HUES6 (cell line): ENCODE measurements at regions not wholly inside any gene's neighbourhood (a gene's known extent, or its start where the extent isn't known, plus 50 kb on each side); places are given as distances from the start of the nearest gene placed in this dataset.

Experiments used
- H3K27ac ChIP-seq: 2 replicates; pipeline ENCODE4 v1.7.0; 2013; ENCODE audit warnings: low read depth, mild to moderate bottlenecking, low read length, inconsistent platforms
- H3K27me3 ChIP-seq: 2 replicates; pipeline ENCODE4 v1.6.1; 2013; ENCODE audit warnings: low read length; ENCODE audit not compliant: control insufficient read depth, insufficient read depth
- H3K36me3 ChIP-seq: 2 replicates; pipeline ENCODE4 v1.6.1; 2013; ENCODE audit warnings: low read length; ENCODE audit not compliant: control insufficient read depth, insufficient read depth
- H3K4me1 ChIP-seq: 2 replicates; pipeline ENCODE4 v1.6.1; 2013; ENCODE audit warnings: low read length; ENCODE audit not compliant: control insufficient read depth, insufficient read depth
- H3K4me3 ChIP-seq: 2 replicates; pipeline ENCODE4 v1.5.1; 2013; ENCODE audit warnings: low read depth, low read length
- H3K9ac ChIP-seq: one replicate; pipeline ENCODE4 v1.6.1; 2013; ENCODE audit warnings: mild to moderate bottlenecking, low read length
- H3K9me3 ChIP-seq: 2 replicates; pipeline ENCODE4 v1.6.1; 2013; ENCODE audit warnings: low read depth, low read length; ENCODE audit not compliant: control insufficient read depth, insufficient read depth

DNA sequence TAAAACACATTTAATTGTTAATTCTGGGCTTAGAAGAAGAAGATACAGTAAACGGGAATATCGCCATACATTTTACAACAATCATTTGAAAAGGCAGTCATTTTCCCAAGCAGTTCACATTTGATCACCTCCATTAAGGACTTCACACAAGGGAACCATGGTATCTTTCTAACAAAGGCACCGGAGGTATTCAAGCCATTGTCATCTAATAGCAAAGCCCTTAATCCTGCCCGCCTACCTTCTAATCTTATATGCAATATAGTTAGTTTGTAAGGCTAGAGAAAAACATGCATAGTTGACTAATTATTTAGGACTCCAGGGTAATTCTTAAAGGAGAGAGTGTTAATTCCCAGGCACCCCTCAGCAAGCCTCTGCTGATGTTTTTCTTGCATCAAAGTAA, 83.1 kb downstream of the MRPL32 start:
- Histone ChIP-seq H3K27me3 (no peaks in the 10 kb centered on the region), H3K9ac (no peak overlapping the region), H3K4me3 (no peak overlapping the region), H3K27ac (no peak overlapping the region), H3K4me1 (no peaks in the 10 kb centered on the region), H3K36me3 (no peaks in the 10 kb centered on the region), H3K9me3 (no peaks in the 10 kb centered on the region)

DNA sequence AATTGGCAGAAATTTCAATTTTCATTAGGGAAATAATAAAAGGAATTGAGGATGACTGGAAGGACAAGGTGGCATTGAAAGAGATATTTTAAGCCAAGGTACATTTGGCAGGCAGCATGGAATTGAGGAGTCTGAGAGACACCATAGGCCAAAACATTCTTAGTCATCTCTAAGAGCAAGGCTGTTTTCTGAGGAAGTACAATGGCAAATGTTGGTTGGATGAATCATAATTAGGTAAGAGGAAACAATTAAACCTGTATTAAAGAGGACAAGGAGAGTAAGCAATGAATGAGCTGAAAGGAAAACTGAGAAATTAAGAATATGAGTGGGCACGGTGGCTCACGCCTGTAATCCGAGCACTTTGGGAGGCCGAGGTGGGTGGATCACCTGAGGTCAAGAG, 86.3 kb downstream of the MRPL32 start:
- no peak overlapping the region for H3K27ac ChIP-seq
- H3K4me3 ChIP-seq: no peak overlapping the region
- H3K9me3 ChIP-seq: no peaks in the 10 kb centered on the region
- H3K4me1 ChIP-seq: no peaks in the 10 kb centered on the region
- no peak overlapping the region for H3K9ac ChIP-seq
- H3K36me3 ChIP-seq: no peaks in the 10 kb centered on the region
- H3K27me3 ChIP-seq: no peaks in the 10 kb centered on the region

DNA sequence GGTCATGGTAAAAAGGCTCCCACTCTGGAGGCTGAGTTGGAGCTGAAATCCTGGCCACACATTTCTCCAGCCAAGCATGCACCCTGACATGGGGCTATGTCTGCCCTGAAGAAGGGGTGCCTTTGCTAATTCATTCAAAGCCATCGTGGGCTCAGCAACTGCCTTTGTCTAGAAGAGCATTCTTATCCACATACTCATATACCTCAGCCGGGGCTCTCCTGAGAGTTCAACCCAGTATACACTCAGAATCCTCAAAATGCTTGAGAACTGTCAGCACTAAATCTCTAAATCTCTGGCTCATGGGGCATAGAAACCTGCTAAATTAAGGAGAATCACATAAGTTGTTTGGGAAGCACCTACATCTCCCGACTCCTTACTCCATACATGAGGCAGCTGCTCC, 89.3 kb downstream of the MRPL32 start:
- Histone ChIP-seq H3K9me3 (no peaks in the 10 kb centered on the region), H3K4me3 (no peak overlapping the region), H3K4me1 (no peaks in the 10 kb centered on the region), H3K27me3 (no peaks in the 10 kb centered on the region), H3K27ac (no peak overlapping the region), H3K9ac (no peak overlapping the region), H3K36me3 (no peaks in the 10 kb centered on the region)

GRCh38 chr7:43022008-43022407, 89.8 kb downstream of the MRPL32 start:
- H3K9ac ChIP-seq: no peak overlapping the region
- H3K36me3 ChIP-seq: no peaks in the 10 kb centered on the region
- no peaks in the 10 kb centered on the region for H3K4me1 ChIP-seq
- no peaks in the 10 kb centered on the region for H3K27me3 ChIP-seq
- H3K4me3 ChIP-seq: no peak overlapping the region
- H3K27ac ChIP-seq: no peak overlapping the region
- H3K9me3 ChIP-seq: no peaks in the 10 kb centered on the region

DNA sequence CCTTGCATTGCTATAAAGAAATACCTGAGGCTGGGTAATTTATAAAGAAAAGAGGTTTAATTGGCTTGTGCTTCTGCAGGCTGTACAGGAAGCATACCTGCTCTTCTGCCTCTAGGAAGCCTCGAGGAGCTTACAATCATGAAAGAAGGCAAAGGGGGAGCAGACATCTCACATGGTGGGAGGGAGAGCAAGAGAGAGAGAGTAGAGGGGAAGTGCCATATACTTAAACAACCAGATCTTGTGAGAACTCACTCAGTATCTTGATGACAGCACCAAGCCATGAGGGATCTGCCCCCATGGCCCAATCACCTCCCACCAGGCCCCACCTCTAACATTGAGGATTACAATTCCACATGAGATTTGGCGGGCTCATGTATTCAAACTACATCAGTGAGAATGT, 79.1 kb upstream of the HECW1 start:
- H3K9ac ChIP-seq: no peak overlapping the region
- H3K4me1 ChIP-seq: no peaks in the 10 kb centered on the region
- H3K9me3 ChIP-seq: no peaks in the 10 kb centered on the region
- H3K4me3 ChIP-seq: no peak overlapping the region
- no peak overlapping the region for H3K27ac ChIP-seq
- H3K27me3 ChIP-seq: no peaks in the 10 kb centered on the region
- no peaks in the 10 kb centered on the region for H3K36me3 ChIP-seq

GRCh38 chr7:43034535-43035002, 77.9 kb upstream of the HECW1 start:
- H3K27me3 ChIP-seq: no peaks in the 10 kb centered on the region
- H3K4me1 ChIP-seq: peaks cover 5% of the 10 kb centered on the region; the same call in 1 of the 2 replicates
- H3K36me3 ChIP-seq: no peaks in the 10 kb centered on the region
- H3K9me3 ChIP-seq: no peaks in the 10 kb centered on the region
- no peak overlapping the region for H3K27ac ChIP-seq
- H3K9ac ChIP-seq: no peak overlapping the region
- no peak overlapping the region for H3K4me3 ChIP-seq

DNA sequence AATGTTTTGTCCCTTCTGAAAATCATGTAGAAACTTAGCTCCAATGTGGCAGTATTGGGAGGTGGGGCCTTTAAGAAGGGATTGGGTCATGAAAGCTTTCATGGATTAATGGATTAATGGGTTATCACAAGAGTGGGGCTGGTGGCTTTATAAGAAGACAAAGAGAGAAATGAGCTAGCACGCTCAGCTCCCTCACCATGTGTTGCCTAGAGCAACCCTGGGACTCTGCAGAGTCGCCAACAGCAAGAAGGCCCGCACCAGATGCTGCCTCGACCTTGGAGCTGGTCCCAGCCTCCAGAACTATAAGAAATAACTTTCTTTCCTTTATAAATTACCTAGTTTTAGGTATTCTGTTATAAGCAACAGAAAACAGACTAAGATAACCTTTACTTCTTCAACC, 74.9 kb upstream of the HECW1 start:
- Histone ChIP-seq H3K4me1 (peaks cover 6% of the 10 kb centered on the region; the same call in 1 of the 2 replicates), H3K27me3 (no peaks in the 10 kb centered on the region), H3K27ac (no peak overlapping the region), H3K9ac (no peak overlapping the region), H3K36me3 (no peaks in the 10 kb centered on the region), H3K4me3 (no peak overlapping the region), H3K9me3 (no peaks in the 10 kb centered on the region)

DNA sequence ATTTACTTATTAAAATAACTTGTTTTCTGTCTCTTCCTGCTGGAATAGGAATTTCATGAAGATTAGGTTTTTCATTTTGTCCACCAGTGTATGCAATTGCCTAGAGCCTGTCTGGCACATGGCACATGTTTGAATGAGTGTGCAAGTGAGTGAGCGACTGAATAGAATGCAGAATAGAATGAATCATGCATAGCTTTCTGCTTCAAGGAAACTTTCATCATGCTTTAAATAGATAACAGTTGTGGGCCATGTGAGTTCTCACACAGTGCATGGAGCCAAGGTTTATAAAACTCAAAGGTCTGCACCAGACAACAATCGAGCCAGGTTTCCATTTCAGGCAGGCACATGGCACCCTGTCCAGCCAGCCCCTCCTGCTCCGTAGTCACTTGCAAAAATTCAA, 74.2 kb upstream of the HECW1 start:
- Histone ChIP-seq H3K27me3 (no peaks in the 10 kb centered on the region), H3K4me1 (peaks cover 6% of the 10 kb centered on the region; the same call in 1 of the 2 replicates), H3K27ac (no peak overlapping the region), H3K9me3 (no peaks in the 10 kb centered on the region), H3K36me3 (no peaks in the 10 kb centered on the region), H3K4me3 (no peak overlapping the region), H3K9ac (no peak overlapping the region)

DNA sequence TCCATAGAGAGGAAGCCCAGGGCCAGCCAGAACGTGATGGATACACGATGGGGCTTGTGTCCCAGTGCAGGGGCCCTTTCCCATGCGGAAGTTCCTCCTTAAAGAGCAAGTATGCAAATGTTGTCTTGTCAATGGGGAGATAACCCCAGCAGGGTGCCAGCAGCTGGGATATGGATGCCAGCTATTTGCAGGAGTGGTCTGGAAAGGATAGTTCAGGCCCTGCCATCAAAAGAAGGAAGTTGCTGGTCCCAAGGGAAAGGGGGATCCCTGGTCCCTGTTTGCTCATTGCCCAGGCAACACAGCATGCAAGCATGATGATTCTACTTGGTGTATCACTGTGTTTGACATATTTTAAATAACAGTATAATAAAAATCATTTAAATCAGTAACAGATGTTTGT, 73.1 kb upstream of the HECW1 start:
- no peak overlapping the region for H3K4me3 ChIP-seq
- no peaks in the 10 kb centered on the region for H3K36me3 ChIP-seq
- no peak overlapping the region for H3K9ac ChIP-seq
- H3K9me3 ChIP-seq: no peaks in the 10 kb centered on the region
- H3K27me3 ChIP-seq: no peaks in the 10 kb centered on the region
- no peak overlapping the region for H3K27ac ChIP-seq
- H3K4me1 ChIP-seq: peaks cover 6% of the 10 kb centered on the region; the same call in 1 of the 2 replicates

DNA sequence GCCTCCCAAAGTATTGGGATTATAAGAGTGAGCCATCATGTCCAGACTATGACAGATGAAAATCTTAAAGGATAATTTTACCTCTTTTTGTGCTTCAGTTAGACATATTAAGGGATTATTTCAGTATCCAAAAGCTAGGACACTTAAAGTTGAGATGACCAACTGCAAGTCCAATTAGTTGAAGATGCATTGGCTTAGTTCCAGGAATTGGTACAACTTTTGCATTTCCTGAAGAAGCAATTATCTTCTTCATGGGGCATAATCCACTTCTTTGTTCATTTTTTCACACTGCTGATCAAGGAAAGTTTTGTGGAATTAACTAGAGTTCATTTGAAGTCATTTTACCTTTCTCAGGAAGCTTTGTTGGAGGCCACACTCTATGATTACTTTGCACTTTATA, 72.0 kb upstream of the HECW1 start:
- Histone ChIP-seq H3K27me3 (no peaks in the 10 kb centered on the region), H3K4me1 (peaks cover 6% of the 10 kb centered on the region; the same call in 1 of the 2 replicates), H3K27ac (no peak overlapping the region), H3K36me3 (no peaks in the 10 kb centered on the region), H3K9ac (no peak overlapping the region), H3K9me3 (no peaks in the 10 kb centered on the region), H3K4me3 (no peak overlapping the region)

DNA sequence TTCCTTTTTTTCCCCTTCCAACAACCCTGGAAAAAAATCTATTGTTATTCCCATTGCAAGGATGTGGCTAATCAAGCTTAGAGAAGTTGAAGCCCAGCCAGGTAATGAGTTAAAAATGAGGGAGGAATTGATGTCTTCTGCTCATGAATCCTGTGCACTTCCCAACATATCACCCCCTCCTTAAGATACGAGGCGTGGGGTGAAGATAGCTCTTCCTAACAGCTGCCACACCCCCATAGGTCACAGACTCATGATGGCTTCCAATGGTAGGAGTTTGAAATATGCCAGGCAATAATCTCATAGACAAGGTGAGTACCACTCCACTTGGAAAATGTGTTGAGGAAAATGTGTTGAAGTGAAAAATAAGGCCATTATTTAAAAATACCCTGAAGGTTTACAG, 71.3 kb upstream of the HECW1 start:
- H3K27me3 ChIP-seq: no peaks in the 10 kb centered on the region
- H3K9ac ChIP-seq: no peak overlapping the region
- no peak overlapping the region for H3K4me3 ChIP-seq
- no peak overlapping the region for H3K27ac ChIP-seq
- H3K9me3 ChIP-seq: no peaks in the 10 kb centered on the region
- no peaks in the 10 kb centered on the region for H3K36me3 ChIP-seq
- H3K4me1 ChIP-seq: peaks cover 7% of the 10 kb centered on the region; the same call in 1 of the 2 replicates

DNA sequence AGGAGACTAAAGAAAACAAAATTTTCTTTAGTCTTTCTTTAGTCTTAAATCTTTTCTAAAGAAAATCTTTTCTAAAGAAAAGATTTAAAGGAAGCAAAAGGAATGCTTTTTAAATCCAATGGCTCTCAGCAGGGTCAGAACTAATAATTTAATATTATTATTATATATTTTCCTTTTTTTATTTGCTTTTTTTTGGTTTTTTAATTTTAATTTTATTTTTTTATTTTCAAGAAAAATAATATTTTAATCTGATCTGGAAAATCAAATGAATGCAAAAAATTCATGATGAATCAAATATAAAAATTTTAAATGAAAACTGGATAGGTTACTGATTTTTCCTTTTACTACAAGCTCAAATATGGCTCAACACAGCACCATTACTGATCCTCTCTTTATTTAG, 70.7 kb upstream of the HECW1 start:
- no peak overlapping the region for H3K27ac ChIP-seq
- H3K9me3 ChIP-seq: no peaks in the 10 kb centered on the region
- H3K36me3 ChIP-seq: no peaks in the 10 kb centered on the region
- H3K27me3 ChIP-seq: no peaks in the 10 kb centered on the region
- no peak overlapping the region for H3K4me3 ChIP-seq
- peaks cover 13% of the 10 kb centered on the region for H3K4me1 ChIP-seq
- no peak overlapping the region for H3K9ac ChIP-seq
